NK-92 (cell line): ENCODE measurements at regions not wholly inside any gene's neighbourhood (a gene's known extent, or its start where the extent isn't known, plus 50 kb on each side); places are given as distances from the start of the nearest gene placed in this dataset.

Experiments
- DNase-seq: peaks from one replicate; lab custom pipeline; 2025; ENCODE audit not compliant: unreplicated experiment; lab: John Stamatoyannopoulos, UW

DNA sequence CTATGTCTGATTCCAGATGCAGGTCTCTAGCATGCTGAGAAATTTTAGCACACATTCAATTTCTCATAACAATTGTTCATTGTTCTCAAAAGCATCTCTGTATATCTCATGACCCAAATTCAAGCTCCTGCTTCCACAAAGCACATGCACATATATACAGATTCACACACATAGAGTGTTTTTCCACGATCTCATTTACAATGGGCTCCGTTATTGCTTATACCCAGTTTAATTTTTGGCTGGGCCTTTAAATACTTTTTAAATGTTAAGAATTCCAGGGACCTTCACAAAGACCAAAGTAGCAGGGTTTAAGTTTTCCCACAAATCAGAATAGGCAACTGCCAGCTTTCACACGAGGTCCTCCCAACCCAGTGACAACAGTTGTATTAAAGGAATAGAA is 333.5 kb upstream of the SEMA6D start:
- no peak for DNase-seq

DNA sequence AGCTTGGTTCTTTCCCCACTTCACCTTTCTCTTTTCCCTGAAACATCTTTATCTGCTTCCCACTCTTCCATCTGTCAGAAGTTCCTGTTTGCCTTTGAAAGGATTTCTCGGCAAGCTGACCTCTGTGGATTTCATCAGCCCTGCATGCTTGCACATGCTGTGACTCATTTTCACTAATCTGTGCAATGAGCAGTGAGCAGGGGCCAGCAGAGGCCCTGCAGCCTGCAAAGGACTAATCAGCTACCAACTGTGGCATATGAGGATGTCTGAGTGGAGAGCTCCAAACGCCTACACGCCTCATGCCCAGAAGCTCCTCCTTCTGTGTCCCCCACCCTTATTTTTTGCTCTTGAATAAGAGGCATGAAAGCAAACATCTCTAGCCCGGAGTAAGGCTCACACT is 333.0 kb upstream of the SEMA6D start:
- DNase-seq = no peak

DNA sequence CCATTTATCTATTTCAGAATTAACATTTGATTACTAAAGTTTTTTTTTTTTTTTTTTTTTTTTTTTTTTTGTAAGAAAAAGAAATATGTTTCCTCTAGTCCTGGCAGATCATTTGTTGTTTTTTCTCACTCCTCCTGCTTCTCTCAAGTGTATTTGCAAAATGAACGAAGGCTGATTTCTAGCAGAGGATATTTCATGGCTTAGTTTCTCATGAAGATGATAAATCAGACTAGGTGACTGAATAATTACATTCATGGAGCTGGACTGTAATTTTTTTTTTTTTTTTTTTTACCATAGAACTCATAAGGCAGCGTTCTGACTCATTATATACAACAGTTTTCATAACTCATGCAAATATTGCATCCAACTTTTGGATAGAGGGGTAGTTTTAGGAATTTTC is 332.5 kb upstream of the SEMA6D start:
- DNase-seq = no peak

DNA sequence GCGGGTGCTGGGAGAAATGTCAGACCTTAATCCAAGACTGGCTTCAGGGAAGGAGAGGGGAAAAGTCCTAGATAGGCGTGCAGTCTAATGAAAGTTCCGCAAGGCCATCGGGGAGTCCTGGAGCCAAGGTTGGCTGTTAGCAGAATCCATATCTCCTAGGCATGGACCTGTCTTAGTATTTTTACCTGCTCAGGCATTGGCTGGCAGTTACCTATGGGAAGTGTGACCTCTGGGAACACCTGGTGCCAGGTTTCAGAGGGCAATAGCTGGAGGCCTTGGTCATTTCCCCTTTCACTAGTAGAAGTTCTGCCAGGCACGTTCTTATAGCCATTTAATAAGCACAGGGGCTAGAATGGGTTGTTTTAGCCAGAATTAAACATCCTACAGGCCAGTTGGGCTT is 330.8 kb upstream of the SEMA6D start:
- DNase-seq = no peak

DNA sequence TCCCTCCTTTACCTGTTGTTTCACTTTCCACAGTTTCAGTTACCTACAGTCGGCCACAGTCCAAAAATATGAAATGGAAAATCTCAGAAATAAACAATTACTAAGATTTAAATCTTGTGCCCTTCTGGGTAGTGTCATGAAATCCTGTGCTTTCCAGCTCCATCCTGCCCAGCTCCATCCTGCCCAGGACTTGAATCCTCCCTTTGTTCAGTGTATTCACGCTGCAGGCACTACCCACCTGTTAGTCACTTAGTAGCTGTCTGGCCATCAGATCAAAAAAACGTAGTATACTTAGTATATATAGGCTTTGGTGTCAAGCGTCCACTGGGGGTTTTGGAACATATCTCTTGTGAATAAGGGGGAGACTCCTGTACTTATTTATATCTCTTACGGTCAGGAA is 329.0 kb upstream of the SEMA6D start:
- DNase-seq = no peak

DNA sequence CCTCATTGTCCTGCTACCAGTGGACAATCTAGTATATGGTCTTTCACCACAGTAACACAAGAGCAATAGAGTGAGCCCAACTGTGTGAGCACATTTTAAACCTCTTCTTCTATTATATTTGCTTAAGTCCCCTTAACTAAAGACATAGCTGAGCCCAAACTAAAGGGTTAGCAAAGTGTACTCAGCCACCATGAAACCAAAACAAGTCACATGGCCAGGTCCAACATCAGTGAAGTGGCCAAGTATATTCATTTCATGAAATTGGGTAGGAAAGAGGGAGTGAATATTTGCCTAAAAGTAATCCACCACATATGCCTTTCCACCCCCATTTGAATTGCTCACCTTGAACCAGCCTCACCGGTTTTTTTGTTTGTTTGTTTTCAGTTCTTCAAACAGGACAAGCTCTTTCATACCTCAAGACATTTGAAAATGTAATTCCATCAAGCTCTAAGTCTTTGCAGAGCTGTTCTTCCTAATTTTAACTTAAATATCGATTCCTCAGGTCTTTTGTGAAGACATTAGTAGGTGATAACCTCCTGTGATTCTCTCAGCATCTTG is 327.0 kb upstream of the SEMA6D start:
- DNase-seq = no peak

DNA sequence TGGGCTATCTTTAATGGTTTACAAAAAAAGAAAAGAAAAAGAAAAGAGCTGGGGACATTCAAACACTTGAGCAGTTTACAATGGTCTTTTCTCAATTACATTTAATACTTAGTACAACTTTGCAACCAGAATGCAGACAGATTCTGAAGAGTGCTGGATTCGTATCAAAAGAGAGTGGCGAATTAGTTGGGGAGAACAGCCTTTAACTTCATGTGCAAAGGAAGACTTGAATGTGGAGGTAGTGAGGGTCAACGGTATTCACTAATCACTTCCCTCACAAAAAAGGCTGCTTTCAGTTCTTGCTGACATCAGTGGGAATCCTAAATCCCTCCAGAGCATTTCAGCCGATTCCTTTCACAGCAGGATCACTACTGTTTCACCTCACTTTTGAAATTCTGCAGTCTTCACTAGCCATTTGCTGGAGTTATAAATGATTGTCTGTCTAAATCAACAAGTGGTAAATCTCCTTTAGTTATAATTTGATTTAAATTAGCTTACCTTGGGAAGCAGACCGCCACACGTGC is 323.0 kb upstream of the SEMA6D start:
- DNase-seq = no peak

DNA sequence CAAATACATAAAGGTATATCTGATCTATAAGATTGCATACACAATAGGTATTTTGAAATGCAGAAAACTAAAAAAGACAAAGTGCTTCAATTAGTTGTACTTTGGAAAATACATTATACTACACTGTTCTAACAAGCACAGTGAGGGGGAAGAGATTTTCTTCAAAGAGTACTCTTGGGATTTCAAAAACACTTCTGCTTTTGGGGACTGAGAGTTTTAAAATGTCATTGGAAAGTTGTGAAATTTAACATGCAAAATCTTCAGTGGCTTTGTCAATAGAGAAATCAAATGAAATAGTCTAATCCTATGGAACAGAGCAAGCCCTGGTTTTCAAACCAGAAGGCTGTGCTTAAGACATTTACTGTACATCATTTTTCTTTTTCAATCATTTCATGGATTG is 322.2 kb upstream of the SEMA6D start:
- no peak for DNase-seq

DNA sequence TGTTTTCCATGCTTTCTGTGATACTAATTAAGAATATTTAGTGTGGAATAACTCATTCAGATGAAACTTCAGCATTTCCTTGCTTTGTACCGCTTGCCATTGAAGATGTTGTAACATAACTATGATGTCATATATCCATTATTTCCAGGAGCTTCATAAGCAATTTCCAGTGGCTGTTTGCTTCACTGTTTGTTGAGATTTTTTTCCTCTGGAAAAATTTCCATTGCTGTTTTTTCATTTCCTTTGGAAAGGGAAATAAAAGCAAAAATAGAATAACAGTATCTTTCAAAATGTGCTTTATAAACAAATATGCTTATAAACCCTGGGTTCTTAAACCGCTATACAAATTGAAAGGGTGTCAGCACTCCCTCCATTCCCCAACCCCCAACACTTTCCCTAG is 319.6 kb upstream of the SEMA6D start:
- DNase-seq = no peak

DNA sequence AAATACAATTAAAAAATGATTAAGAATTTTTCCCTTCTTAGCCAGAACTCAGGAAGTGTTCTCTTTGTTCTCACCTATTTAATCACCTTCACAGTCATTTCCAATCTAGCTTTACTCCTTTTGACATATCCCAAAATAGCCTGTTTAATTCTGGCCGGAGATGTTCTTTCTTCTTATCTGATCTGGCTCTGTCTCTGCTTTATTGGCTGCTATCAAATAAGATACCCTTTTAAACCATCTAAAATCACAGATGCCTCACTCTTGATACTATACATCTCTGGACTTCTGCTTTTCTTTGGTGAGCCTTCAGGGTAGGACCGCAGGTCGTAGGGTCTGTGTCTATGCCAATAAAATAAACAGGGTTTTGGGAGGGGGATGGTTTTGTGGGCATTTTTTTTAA is 319.2 kb upstream of the SEMA6D start:
- DNase-seq = no peak

DNA sequence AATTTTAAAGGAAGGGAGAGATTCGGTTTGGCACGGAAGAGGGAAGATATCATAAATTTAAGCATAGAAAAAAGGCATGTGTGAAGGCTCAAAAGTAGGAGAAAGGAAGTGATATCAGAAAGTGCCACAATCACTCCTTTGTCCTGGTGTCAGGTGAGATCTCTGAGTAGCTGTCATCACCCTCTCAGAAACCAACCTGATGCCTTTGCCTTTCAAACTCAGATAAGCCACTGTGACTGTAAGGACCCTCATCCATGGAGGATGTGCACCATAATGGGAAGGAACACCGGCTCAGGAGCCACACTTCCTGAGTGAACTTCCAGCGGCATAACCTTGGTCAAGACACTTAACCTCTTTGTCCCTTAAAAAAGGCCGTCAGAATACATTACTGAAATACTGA is 318.7 kb upstream of the SEMA6D start:
- no peak for DNase-seq

DNA sequence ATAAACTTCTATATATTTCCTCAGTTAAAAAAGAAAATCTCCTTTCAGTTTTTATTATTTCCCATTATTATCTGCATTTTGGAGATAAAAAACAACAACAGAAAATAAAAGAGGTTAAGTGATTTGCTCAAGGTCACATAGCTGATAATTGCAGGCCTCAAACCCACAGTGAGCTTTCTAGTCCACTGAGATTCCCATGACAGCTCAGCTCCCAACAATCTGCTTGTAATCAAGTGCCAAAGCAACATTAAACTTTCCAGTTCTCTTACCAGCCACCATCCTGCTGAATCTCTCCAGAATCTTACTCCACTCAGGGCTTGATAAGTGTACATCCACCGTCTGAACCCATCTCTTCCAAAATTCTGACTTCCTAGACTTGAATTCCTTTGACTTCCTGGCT is 318.2 kb upstream of the SEMA6D start:
- DNase-seq = no peak

DNA sequence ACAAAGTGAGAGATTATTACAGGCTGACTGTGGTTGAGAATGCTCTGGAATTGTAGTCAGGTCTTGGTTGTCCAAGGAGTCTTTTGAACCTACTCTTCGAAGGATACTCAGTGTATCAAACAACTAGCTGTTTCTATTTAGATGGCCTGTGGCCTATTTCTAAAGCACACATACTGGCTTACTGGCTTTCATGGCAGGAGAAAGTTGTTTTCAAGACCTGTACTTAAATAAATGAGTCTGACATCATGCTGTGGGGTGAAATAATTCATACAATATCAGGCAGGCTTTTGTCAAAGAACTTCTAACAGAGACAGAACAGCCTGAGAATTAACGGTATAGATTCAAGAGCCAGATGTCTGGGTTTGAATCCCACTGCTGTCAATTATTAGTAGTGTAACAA is 316.7 kb upstream of the SEMA6D start:
- no peak for DNase-seq

DNA sequence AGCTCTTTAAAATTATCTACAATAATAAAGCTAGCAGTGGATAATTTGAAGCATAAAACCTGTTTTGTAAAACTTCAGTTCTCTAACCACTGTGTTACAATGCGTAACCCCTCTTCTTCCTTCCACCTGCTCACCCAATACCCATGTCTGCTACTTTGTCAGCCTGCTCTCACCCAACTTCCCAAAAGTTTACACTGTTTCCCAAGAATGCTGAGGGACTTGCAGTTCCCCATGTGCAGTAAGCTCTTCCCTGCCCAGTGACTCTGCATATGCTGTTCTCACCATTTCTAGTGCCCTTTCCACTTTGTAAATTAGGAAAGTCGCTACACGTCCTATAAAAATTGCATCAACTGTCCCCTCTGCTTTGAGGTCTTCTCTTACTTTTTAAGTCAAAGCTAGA is 315.9 kb upstream of the SEMA6D start:
- DNase-seq = no peak

DNA sequence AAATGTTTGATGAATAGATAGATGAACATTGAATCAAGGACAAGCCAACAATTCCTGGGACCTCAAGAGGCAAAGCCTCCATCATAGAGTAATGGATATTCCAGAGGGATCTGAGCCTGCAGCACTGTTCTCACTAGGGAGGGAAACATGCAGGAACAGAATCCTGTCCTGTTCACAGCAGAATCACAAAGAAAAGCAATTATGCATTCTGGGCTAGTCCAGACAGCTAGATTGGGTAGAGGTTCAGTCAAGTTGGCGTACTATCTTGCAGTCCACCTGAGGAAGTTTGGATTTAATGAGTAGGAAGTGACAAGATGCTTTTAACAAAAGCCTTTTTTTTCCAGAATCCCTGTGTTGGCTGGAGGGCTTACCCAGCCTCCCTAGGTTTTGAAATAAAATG is 314.5 kb upstream of the SEMA6D start:
- no peak for DNase-seq

DNA sequence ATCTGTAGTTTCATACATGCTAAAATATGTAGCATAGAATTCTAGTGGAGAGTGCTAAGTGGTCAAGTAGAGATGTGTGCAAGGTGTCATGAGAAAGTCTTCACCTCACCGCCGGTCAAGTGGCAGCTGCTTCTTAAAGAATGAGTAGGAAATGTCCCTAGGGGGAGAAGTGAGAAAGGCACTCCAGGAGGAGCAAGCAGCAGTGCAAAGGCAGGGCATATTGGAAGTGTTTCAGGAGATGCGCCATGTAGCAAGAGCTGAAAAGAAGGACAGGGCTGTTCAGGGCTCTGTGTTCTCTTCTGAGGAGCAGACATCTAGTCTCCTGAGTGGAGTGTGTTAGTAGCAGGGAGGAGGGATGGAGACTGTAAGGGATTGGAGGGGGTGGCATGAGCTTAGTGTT is 312.4 kb upstream of the SEMA6D start:
- no peak for DNase-seq

DNA sequence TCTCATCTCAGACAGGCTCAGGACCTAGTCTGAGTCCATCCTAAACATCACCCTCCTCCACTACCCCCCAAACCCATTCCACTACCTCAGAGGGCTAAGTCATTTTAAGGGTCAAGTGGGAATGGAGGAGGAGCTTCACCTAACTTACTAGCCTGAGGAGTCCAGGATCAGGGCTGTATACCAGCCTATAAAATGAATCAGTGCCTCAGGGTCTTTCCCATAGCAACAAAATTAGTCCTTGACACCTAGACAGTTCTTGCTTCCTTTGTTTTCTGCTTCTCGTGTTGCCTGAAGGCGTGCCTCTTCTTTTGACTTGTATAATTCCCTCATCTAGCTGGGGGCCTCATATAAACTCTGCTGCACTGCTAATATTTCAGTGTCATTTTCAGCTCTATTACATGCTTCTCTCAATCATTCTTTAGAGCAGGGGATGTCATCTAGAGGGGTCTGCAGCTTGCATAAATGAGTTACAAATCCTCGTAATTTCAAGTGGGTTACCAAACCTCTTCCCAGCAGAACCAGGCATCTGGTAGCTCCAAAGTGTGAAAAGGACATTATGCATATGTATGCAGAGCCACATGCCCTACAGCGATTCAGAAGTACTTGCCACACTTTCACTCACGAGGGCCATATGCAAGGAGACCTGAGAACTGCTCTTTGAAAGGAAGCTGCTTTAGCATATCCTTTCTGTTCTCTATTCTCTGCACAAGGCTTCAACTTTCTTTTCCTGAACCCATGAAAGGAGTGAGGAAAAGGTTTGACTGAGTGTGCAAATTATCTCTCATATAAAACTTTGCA is 311.7 kb upstream of the SEMA6D start:
- DNase-seq = no peak

DNA sequence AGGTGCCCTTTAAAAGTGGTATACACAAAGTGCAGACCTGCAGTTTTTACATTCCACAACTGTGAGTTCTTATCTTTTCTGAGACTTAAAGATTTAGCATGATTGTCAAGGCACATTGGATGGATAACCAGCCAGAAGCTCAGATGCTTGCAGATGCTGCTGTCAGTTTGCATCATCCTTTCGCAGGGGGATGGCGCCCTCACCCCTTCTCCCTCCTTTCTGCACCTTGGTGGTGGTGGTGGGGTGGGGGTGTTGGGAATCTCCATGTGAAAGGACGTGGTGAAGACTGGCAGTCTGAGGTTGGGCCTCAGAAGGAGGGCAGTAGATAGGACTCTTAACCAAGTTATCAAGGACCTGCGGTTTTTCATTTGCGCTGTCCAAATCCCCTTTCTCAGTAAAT is 309.6 kb upstream of the SEMA6D start:
- DNase-seq = no peak

DNA sequence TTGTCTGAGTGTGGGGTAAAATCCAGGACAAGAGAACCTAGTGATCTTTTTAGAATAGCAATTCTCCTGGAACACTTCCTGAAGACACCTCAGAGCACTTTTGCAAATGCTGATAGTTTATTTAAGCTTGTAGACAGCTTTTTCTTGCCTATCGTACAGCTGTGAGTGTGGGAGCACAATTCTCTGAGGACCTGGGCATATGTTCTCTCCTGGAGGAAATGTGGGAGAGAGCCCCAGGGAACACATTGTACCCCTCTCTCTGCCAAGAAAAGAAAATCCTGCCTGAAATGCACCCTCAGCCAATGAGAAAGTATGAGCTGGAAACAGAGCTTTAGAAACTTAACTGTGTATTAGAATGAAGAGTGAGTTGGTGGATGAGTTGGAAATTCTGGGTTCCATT is 308.3 kb upstream of the SEMA6D start:
- no peak for DNase-seq

DNA sequence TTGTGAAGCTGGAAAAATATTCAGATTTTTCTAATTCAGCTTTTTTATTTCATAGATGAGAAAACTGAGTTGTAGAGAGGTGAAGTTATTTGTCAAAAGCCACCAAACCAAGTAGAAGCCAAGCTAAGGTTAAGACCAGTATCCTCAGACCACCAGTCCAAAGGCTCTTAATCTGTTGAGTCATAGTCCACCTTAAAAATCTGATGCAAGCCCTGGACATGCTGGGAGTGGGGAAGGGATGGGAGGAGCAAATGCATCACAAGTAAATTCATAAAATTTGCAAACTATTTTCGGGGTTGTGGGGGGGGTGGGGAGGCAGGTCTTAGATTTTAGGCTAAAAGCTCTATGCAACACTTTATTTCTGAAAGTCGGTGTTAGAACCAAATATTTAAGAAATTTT is 307.7 kb upstream of the SEMA6D start:
- DNase-seq = no peak

DNA sequence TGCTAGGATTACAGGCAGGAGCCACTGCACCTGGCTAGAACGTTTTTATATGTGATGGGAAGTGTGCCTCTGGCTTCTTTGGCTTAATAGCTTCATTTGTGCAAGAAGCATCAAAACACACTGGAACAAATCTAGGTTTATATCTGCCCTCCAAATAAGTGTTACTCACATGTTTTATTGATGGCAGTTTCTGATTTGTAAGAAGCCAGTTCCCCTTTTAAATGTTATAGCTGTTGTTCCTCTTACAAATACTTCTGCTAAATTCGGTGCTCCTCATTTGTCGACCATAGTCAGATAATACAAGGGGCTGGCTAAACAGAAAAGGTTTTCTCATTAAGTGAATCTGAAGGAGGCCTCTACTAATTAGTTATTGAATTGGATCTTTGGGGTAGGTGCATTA is 307.1 kb upstream of the SEMA6D start:
- DNase-seq = no peak

DNA sequence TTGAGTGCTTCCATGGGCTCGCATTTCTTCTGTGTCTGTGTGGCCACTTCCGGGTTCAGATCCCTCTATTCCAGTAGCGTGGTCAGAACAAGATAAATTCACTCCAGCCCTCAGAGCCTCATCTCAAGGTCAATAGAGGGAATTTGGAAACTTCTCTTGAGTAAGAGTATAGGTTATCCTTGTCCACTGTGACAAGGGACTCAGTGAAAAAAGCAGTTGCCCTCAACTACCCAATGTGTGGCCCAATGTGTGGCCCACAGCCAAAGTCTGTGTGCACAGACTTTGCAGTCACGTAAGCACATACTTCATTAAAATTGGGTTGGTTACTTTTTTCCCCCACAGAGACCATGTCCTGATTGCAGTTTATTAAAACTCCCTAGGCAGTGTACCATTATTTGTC is 305.6 kb upstream of the SEMA6D start:
- no peak for DNase-seq

DNA sequence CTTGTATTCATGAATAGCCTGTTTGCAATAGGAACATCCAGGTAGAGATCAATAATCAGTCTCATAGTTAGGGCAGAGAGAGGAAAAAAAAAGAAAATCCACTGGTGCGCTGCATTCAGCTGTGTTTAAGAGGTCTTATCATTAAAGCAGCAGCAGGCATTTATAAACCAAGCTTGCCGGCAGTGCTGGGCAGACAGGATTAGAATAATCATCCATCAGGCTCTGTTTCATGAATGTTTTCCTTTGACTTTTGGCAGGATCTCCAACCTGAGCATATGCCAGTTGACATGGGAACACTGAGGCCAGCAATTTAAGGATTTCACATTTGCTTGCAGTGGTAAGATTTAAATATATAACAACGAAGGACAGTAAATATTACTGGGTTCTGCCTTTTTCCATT is 305.2 kb upstream of the SEMA6D start:
- DNase-seq = no peak
